K562 (cell line): ENCODE measurements at regions not wholly inside any gene's neighbourhood (a gene's known extent, or its start where the extent isn't known, plus 50 kb on each side); places are given as distances from the start of the nearest gene placed in this dataset.

Experiments used
- RAD21 ChIP-seq, 2 experiments: fragments of 250-450 bp in 1 of 2; fragments of 450-650 bp in 1 of 2; sonication (Bioruptor Pico) in 1 of 2; formaldehyde crosslinking in 1 of 2; IDR thresholded peaks in 1 of 2; conservative IDR thresholded peaks in 1 of 2; 2 replicates each; pipeline versions ENCODE4 v1.4.0 to v1.8.0; 2020 to 2022; ENCODE audit warnings: mild to moderate bottlenecking in 2 of 2, moderate library complexity in 1 of 2
- TF ChIP-seq, protein P1 (sequence below), 3 experiments: IDR thresholded peaks in 2 of 3; conservative IDR thresholded peaks in 1 of 3; 2 replicates each; pipeline ENCODE4 v1.5.1; 2011 to 2012; ENCODE audit warnings: low read length in 3 of 3, mild to moderate bottlenecking in 3 of 3, control low read depth in 2 of 3, improper control_type of control experiment in 1 of 3, inconsistent platforms in 1 of 3, low read depth in 1 of 3, mixed read lengths in 1 of 3, moderate library complexity in 1 of 3; ENCODE audit not compliant: insufficient read depth in 2 of 3

DNA sequence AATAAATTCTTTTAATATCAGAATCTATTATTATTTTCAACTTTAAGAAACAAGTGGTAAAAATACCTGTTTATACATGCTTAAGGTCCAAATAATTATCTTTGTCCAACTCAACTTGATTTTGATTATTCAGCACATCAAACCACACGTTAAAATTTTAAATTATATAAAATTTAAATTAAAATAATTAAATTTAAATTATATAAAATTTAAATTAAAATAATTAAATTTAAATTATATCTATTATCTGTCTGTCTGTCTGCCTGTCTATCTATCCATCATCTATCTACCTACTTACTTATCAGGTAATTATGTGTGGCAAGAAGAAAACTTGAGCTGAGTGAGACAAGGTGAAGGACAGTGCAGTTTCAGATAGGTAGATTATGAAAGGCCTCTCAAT, 605.3 kb upstream of the RIOK2 start:
- no peak for TF ChIP-seq RAD21 (CRISPR knock-in tag; conservative IDR thresholded peaks at IDR 0.05 in 1 of 2, IDR thresholded peaks at IDR 0.05 in 1 of 2)
- TF ChIP-seq, protein P1, sequence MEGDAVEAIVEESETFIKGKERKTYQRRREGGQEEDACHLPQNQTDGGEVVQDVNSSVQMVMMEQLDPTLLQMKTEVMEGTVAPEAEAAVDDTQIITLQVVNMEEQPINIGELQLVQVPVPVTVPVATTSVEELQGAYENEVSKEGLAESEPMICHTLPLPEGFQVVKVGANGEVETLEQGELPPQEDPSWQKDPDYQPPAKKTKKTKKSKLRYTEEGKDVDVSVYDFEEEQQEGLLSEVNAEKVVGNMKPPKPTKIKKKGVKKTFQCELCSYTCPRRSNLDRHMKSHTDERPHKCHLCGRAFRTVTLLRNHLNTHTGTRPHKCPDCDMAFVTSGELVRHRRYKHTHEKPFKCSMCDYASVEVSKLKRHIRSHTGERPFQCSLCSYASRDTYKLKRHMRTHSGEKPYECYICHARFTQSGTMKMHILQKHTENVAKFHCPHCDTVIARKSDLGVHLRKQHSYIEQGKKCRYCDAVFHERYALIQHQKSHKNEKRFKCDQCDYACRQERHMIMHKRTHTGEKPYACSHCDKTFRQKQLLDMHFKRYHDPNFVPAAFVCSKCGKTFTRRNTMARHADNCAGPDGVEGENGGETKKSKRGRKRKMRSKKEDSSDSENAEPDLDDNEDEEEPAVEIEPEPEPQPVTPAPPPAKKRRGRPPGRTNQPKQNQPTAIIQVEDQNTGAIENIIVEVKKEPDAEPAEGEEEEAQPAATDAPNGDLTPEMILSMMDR (IDR thresholded peaks at IDR 0.05 in 2 of 3, conservative IDR thresholded peaks at IDR 0.05 in 1 of 3; ENCODE audit: insufficient read depth in 2 of 3, low read depth in 1 of 3, low read length in 3 of 3), result no peak
